ENCODE measurements at regions not wholly inside any gene's neighbourhood (a gene's known extent, or its start where the extent isn't known, plus 50 kb on each side); places are given as distances from the start of the nearest gene placed in this dataset.

- Histone ChIP-seq H2AFZ (ENCODE audit: low read depth) (no peak overlapping the region), H3K79me2 (ENCODE audit: insufficient read depth, low read depth) (no peaks in the 10 kb centered on the region), H3K4me3 (IDR thresholded peaks at IDR 0.05; ENCODE audit: insufficient read depth, low read depth, low read length) (no peak overlapping the region), H3K27ac (no peak overlapping the region), H3K36me3 (ENCODE audit: insufficient read depth) (no peaks in the 10 kb centered on the region), H4K20me1 (ENCODE audit: insufficient read depth) (no peaks in the 10 kb centered on the region), H3K4me1 (ENCODE audit: low read depth, poor library complexity, severe bottlenecking) (no peaks in the 10 kb centered on the region), H3K9ac (no peak overlapping the region), H3K27me3 (ENCODE audit: insufficient read depth, low read depth) (no peaks in the 10 kb centered on the region), H3K4me2 (no peak overlapping the region)
- TF ChIP-seq CTCF (conservative IDR thresholded peaks at IDR 0.05; ENCODE audit: low read depth, low read length): no peak
These were observed 85.1 kb downstream of the GJA1 start for GRCh38 chr6:121520337-121521163.

- H2AFZ ChIP-seq (ENCODE audit: low read depth): no peak overlapping the region
These were observed 85.7 kb downstream of the GJA1 start for GRCh38 chr6:121521164-121521555.

GRCh38 chr6:121522265-121522664, 86.8 kb downstream of the GJA1 start:
- Histone ChIP-seq H2AFZ (ENCODE audit: low read depth) (no peak overlapping the region), H3K4me1 (ENCODE audit: low read depth, poor library complexity, severe bottlenecking) (no peaks in the 10 kb centered on the region), H3K4me3 (IDR thresholded peaks at IDR 0.05; ENCODE audit: insufficient read depth, low read depth, low read length) (no peak overlapping the region), H3K27me3 (ENCODE audit: insufficient read depth, low read depth) (no peaks in the 10 kb centered on the region), H3K9ac (no peak overlapping the region), H3K36me3 (ENCODE audit: insufficient read depth) (no peaks in the 10 kb centered on the region), H4K20me1 (ENCODE audit: insufficient read depth) (no peaks in the 10 kb centered on the region), H3K79me2 (ENCODE audit: insufficient read depth, low read depth) (no peaks in the 10 kb centered on the region), H3K27ac (no peak overlapping the region), H3K4me2 (no peak overlapping the region)
- no peak for TF ChIP-seq CTCF (conservative IDR thresholded peaks at IDR 0.05; ENCODE audit: low read depth, low read length)

More at GRCh38 chr6:121521164-121521555, 85.7 kb downstream of the GJA1 start:
- no peak for TF ChIP-seq CTCF (conservative IDR thresholded peaks at IDR 0.05; ENCODE audit: low read depth, low read length)
- no peak overlapping the region for H3K9ac ChIP-seq
- H3K4me2 ChIP-seq: no peak overlapping the region
- H3K4me3 ChIP-seq (IDR thresholded peaks at IDR 0.05; ENCODE audit: insufficient read depth, low read depth, low read length): no peak overlapping the region
- H3K27me3 ChIP-seq (ENCODE audit: insufficient read depth, low read depth): no peaks in the 10 kb centered on the region
- H4K20me1 ChIP-seq (ENCODE audit: insufficient read depth): no peaks in the 10 kb centered on the region
- no peaks in the 10 kb centered on the region for H3K79me2 ChIP-seq (ENCODE audit: insufficient read depth, low read depth)
- H3K4me1 ChIP-seq (ENCODE audit: low read depth, poor library complexity, severe bottlenecking): no peaks in the 10 kb centered on the region
- no peak overlapping the region for H3K27ac ChIP-seq
- H3K36me3 ChIP-seq (ENCODE audit: insufficient read depth): no peaks in the 10 kb centered on the region

GRCh38 chr6:121522771-121523386, 87.4 kb downstream of the GJA1 start:
- Histone ChIP-seq H4K20me1 (ENCODE audit: insufficient read depth) (no peaks in the 10 kb centered on the region), H3K27me3 (ENCODE audit: insufficient read depth, low read depth) (no peaks in the 10 kb centered on the region), H3K4me1 (ENCODE audit: low read depth, poor library complexity, severe bottlenecking) (no peaks in the 10 kb centered on the region), H3K36me3 (ENCODE audit: insufficient read depth) (no peaks in the 10 kb centered on the region), H3K9ac (no peak overlapping the region), H3K4me2 (no peak overlapping the region), H3K79me2 (ENCODE audit: insufficient read depth, low read depth) (no peaks in the 10 kb centered on the region), H3K4me3 (IDR thresholded peaks at IDR 0.05; ENCODE audit: insufficient read depth, low read depth, low read length) (no peak overlapping the region), H2AFZ (ENCODE audit: low read depth) (no peak overlapping the region), H3K27ac (no peak overlapping the region)
- no peak for TF ChIP-seq CTCF (conservative IDR thresholded peaks at IDR 0.05; ENCODE audit: low read depth, low read length)
